Nephron progenitor cell (in vitro differentiated cells): ENCODE measurements at regions not wholly inside any gene's neighbourhood (a gene's known extent, or its start where the extent isn't known, plus 50 kb on each side); places are given as distances from the start of the nearest gene placed in this dataset.

Experiments used
- DNase-seq: peaks from one replicate; pipeline ENCODE4 v3.0.0; 2021
- H3K27ac Mint-ChIP-seq: 2 replicates; pipeline ENCODE4 v1.8.0; 2021; ENCODE audit warnings: mild to moderate bottlenecking, moderate library complexity, mixed read lengths
- H3K27me3 Mint-ChIP-seq: 2 replicates; pipeline ENCODE4 v1.8.0; 2021; ENCODE audit warnings: mild to moderate bottlenecking, low read depth, mixed read lengths; ENCODE audit not compliant: poor library complexity
- H3K36me3 Mint-ChIP-seq: 2 replicates; pipeline ENCODE4 v1.8.0; 2021; ENCODE audit warnings: low read depth, mixed read lengths
- H3K4me1 Mint-ChIP-seq: 2 replicates; pipeline ENCODE4 v1.8.0; 2021; ENCODE audit warnings: mixed read lengths
- H3K4me3 Mint-ChIP-seq: 2 replicates; pipeline ENCODE4 v1.8.0; 2021; ENCODE audit warnings: mild to moderate bottlenecking, moderate library complexity, mixed read lengths
- H3K9me3 Mint-ChIP-seq: 2 replicates; pipeline ENCODE4 v1.8.0; 2021; ENCODE audit warnings: mild to moderate bottlenecking, moderate library complexity, mixed read lengths
- TF ChIP-seq, protein P1 (sequence below): fragments of 200-600 bp; sonication (generic); IDR thresholded peaks from 2 replicates; pipeline ENCODE4 v1.5.0; 2021; ENCODE audit warnings: antibody characterized with exemption

DNA sequence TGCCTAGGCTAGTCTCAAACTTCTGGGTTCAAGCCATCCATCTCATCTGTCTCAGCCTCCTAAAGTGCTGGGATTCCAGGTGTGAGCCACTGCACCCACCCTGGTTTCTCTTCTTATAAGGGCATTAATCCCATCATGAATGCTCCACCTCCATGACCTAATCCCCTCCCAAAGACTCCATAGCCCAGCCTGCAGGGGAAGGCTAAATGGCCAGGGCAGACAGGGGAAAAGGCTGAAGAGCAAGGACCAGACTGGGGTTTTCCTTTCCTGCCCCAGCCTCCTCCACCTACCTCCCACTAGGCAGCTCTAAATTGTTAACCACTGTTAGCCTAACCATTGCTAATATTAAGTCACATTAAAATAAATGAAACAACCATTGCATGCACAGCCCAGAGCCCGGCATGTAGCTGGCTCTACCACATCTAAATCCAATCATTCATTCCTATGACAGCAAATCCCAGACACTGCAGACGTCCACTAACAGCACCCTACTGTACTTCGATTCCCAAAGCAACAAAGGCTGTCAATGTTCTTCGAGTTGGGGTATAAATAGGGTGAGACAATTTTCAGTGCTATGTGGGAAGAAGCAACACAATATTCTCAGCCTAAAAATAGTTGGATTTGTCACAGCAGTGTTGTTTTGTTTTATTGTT is 243.2 kb upstream of the ARID1B start:
- H3K9me3 Mint-ChIP-seq: no peaks in the 10 kb centered on the region
- H3K4me3 Mint-ChIP-seq: no peak overlapping the region
- H3K4me1 Mint-ChIP-seq: peaks cover 14% of the 10 kb centered on the region
- no peak overlapping the region for H3K27ac Mint-ChIP-seq
- H3K36me3 Mint-ChIP-seq: no peaks in the 10 kb centered on the region
- TF ChIP-seq, protein P1, sequence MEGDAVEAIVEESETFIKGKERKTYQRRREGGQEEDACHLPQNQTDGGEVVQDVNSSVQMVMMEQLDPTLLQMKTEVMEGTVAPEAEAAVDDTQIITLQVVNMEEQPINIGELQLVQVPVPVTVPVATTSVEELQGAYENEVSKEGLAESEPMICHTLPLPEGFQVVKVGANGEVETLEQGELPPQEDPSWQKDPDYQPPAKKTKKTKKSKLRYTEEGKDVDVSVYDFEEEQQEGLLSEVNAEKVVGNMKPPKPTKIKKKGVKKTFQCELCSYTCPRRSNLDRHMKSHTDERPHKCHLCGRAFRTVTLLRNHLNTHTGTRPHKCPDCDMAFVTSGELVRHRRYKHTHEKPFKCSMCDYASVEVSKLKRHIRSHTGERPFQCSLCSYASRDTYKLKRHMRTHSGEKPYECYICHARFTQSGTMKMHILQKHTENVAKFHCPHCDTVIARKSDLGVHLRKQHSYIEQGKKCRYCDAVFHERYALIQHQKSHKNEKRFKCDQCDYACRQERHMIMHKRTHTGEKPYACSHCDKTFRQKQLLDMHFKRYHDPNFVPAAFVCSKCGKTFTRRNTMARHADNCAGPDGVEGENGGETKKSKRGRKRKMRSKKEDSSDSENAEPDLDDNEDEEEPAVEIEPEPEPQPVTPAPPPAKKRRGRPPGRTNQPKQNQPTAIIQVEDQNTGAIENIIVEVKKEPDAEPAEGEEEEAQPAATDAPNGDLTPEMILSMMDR: no peak
- no peak for DNase-seq
- H3K27me3 Mint-ChIP-seq: peaks cover 5% of the 10 kb centered on the region

DNA sequence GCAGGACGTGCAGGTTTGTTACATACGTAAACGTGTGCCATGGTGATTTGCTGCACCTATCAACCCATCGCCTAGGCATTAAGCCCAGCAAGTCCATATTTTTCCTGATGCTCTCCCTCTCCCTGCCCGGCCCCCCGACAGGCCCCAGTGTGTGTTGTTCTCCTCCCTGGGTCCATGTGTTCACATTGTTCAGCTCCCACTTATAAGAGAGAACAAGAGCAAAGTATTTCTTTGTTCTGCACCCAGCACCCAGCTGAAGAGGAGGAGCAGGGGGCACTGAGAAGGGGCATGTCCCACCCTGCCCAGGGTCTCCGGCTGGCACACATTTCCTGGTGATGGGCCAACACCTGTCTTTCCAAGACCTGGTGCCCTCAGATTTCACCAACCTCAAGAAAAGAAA is 251.1 kb upstream of the ARID1B start:
- H3K4me3 Mint-ChIP-seq: no peak overlapping the region
- peaks cover 8% of the 10 kb centered on the region for H3K4me1 Mint-ChIP-seq
- H3K36me3 Mint-ChIP-seq: no peaks in the 10 kb centered on the region
- H3K27me3 Mint-ChIP-seq: peaks cover 7% of the 10 kb centered on the region
- H3K27ac Mint-ChIP-seq: no peak overlapping the region
- DNase-seq: no peak
- TF ChIP-seq, protein P1: no peak
- peaks cover 6% of the 10 kb centered on the region for H3K9me3 Mint-ChIP-seq

DNA sequence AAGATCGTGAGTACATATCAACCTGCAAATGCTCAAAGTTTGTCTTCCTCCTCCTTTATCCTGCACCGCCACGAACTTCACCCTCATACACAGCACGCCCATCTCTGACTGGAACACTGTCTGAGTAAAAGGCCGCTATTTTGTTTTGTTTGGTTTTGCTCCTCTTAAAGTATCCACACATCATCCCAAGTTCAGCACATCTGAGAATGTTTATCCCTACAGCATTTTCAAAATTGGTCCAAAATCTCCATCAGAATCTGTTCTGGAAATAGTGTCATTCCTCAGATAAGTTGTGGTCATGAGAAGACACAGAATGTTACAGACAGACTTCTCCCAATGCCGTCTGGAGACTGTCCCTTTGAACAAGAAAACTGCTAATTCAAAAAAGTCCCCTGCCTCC is 251.6 kb upstream of the ARID1B start:
- H3K36me3 Mint-ChIP-seq: no peaks in the 10 kb centered on the region

DNA sequence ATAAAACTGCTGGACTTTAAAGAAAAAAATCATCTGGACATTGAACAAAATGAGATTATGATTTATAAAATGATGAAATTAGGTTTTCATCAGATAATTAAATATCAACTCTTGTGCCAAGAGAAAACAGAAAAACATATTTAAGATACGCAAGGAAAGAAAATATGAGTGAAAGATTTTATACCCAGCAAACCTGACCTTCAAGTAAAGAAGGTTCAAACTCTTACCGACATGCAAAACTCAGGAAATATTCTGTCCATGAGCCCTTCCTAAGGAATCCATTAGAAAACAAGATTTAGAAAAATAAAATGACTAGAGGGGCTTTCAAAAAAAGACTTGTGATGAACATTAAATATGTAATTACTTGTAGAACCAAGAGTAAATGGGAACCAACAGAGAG is 257.2 kb upstream of the ARID1B start:
- H3K36me3 Mint-ChIP-seq: peaks cover 10% of the 10 kb centered on the region
- peaks cover 17% of the 10 kb centered on the region for H3K4me1 Mint-ChIP-seq
- no peak overlapping the region for H3K27ac Mint-ChIP-seq
- no peak overlapping the region for H3K4me3 Mint-ChIP-seq
- no peaks in the 10 kb centered on the region for H3K27me3 Mint-ChIP-seq
- TF ChIP-seq, protein P1: no peak
- H3K9me3 Mint-ChIP-seq: peaks cover 35% of the 10 kb centered on the region
- DNase-seq: no peak

More for the DNA sequence above, 251.6 kb upstream of the ARID1B start:
- Mint-ChIP-seq H3K4me3 (no peak overlapping the region), H3K9me3 (peaks cover 7% of the 10 kb centered on the region), H3K4me1 (peaks cover 8% of the 10 kb centered on the region), H3K27ac (no peak overlapping the region), H3K27me3 (peaks cover 7% of the 10 kb centered on the region)
- TF ChIP-seq, protein P1: no peak
- DNase-seq: no peak

DNA sequence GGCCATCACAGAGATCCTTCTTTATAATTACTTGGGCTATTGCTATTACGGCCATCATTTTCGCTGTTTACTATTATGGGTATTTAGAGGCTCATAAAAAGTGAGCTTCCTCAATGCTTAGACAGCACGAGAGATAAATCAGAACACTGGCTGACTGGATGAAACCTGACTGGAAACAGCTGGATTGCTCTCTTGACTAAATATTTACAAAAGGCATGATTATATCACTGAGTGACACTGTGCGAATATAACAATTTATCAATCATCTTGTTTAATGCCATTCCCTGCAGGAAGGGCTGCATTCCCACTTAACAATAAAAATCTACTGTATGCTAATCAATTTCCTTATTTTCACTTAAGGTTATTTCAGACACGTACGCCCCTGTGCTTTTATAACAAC is 260.1 kb upstream of the ARID1B start:
- Mint-ChIP-seq H3K4me3 (no peak overlapping the region), H3K4me1 (peaks cover 17% of the 10 kb centered on the region), H3K9me3 (peaks cover 29% of the 10 kb centered on the region), H3K27ac (peak overlapping the region; percentile 14), H3K27me3 (no peaks in the 10 kb centered on the region), H3K36me3 (peaks cover 10% of the 10 kb centered on the region)
- DNase-seq: no peak
- TF ChIP-seq, protein P1: no peak

DNA sequence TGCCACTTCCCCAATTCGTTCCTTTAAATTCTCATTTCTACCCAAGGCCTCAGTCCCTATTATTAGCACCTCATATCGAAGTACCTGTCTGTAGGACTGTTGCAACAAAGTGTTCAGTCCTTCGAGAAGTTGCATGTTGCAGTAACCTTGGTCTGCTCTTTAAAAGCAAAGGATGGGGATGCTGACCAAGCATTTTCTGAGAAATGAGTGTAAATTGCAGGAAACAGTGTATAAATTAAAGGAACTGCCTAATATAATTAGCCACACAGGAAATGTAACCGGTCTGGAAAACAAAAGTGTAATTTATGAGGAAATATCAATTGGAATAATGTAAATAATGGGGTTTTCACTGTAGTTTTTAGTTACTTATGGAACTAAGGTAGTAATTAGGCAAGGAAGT is 261.9 kb upstream of the ARID1B start:
- no peak for DNase-seq
- Mint-ChIP-seq H3K4me3 (no peak overlapping the region), H3K27me3 (peaks cover 7% of the 10 kb centered on the region), H3K36me3 (peaks cover 9% of the 10 kb centered on the region), H3K4me1 (peaks cover 17% of the 10 kb centered on the region), H3K27ac (no peak overlapping the region), H3K9me3 (peaks cover 25% of the 10 kb centered on the region)
- TF ChIP-seq, protein P1: no peak
